ENCODE measurements at regions not wholly inside any gene's neighbourhood (a gene's known extent, or its start where the extent isn't known, plus 50 kb on each side); places are given as distances from the start of the nearest gene placed in this dataset.
A peak's percentile ranks its signal among the peaks of the same experiment; 100 is the strongest.
"Not testable (repeated sequence)": the region's sequence is repeated elsewhere in the genome, so short reads cannot be mapped to it uniquely, and the experiment has no call there.

DNA sequence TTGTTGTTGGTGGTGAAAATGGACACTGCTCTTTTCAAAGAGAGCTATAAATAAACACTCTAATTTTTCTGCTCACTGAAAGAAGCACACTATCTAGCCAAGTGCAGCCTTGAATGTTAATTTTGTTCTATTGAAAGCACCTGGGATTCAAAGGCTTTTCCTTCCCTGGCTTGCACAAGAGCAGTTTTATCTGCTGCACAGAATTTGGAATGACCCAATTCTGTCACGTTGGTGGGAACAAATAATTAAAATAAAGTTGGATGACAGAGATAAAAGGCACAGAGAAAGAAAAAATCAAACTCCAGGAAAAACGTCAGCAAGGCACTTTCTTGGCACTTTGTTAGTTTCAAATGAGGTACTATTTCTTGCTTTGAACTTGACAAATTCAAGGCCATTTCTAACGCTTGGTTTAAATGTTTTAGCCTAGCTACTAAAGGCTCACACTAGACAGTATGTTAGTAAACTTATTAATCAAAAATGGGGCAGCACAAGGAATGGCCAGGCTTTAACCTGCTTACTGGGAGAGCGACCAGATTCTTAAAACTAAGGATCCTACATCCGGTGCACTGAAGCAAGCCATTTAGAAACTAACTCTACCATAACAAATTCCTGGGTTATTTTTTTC lies 145.5 kb upstream of the ARG1 start:
- no peak for DNase-seq (ENCODE audit: low read depth)

DNA sequence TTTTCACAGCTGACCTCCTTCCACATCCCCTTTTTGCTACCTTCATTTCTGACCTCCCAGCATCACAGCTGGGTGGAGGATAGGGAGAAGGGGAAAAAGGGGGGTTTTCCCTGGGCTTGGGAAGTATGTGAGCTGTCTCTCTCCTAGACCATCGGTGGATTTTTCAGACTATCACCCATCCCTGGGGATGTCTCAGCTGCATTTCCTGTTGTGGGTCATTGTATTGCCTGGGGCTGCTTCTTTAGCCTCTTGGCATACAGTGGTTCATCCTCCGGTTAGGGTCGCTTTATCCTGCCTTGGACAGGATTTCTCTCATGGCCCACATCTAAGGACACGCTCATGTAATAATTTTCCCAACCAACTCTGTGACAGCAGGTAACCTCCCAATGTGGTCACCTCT lies 142.5 kb upstream of the ARG1 start:
- no peak for DNase-seq (ENCODE audit: low read depth)

DNA sequence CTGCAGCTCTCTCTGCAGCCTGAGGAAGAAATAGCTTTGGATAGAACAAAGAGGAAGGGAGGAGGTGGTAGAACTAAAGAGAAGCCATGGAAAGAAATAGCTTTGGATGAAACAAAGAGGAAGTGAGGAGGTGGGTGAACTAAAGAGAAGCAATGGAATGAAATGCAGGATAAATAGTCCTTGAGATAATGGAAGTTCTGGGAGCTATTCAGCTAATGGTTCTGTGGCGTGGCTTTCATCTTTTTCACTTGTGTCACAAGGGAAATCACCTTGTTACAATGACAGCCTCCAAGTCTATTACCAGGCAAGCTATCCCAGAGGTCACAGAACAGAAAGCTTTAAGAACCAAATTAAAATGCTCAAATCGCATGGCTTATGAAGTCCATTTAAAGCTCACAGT lies 141.3 kb upstream of the ARG1 start:
- DNase-seq (ENCODE audit: low read depth), result no peak

DNA sequence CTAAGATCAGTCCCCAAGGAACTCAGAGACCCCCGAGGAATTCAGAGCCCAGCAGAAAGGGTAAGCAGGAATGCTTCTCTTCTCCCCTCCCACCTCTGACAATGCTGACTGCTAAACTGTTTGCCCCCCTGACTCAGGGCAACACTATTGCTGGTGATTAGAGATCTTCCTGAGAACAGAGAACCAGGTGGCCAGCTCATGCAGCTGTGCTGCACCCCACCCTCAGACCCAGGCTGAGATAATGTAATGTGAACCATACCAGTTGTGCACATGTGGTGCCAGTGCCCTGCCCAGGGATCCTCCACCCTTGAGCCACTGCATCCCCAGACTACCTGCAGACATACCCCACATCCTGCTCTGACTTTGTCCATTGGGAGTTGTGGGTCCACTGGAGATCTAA lies 139.1 kb upstream of the ARG1 start:
- DNase-seq (ENCODE audit: low read depth), result no peak

DNA sequence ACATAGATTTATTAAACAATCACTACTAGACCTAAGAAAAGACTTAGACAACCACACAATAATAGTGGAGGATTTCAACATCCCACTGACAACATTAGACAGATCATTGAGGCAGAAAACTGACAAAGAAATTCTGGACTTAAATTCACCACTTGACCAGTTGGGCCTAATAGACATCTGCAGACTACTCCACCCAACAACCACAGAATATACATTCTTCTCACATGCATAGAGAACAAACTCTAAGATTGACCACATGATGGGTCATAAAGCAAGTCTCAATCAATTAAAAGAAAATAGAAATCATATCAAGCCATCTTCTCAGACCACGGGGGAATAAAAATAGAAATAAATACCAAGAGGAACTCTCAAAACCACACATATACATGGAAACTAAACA lies 136.7 kb upstream of the ARG1 start:
- no peak for DNase-seq (ENCODE audit: low read depth)

DNA sequence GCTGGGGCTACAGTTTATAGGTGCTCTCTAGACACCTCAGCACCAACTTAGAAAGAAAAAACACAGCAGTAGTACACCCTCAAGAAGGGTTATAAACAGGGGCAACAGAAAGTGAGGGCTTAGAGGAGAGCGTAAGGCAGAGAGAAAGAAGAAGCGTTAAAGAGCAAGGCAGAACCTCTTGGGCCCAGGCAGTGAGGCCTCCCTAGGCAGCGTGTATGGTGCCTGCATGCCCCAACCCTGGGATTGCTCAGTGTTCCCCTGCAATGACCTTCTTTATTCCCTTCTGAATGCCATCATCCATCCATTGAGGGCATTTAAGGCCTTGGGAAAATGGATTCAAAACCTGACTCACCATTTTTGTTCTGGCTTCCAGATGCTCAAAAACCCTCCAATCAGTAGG lies 130.0 kb upstream of the ARG1 start:
- no peak for DNase-seq (ENCODE audit: low read depth)

DNA sequence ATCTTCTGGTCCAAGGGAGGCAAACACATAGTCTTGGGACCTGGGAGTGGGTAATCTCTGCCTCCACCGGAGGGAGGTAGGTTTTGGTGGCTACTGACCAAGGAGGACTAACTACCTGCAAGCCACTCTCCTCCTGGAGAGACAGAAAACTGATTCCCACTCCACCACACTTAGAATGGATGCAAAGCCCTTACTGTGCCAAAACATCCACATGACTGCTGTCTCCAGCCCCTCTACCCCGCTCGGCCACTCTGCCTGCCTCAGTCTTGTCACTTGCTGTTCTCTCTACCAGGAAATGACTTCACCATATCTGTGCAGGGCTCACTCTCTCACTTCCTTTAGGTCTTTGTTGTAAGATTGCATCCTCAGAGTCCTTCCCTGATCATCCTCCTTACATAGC lies 129.5 kb upstream of the ARG1 start:
- DNase-seq (ENCODE audit: low read depth), result no peak

DNA sequence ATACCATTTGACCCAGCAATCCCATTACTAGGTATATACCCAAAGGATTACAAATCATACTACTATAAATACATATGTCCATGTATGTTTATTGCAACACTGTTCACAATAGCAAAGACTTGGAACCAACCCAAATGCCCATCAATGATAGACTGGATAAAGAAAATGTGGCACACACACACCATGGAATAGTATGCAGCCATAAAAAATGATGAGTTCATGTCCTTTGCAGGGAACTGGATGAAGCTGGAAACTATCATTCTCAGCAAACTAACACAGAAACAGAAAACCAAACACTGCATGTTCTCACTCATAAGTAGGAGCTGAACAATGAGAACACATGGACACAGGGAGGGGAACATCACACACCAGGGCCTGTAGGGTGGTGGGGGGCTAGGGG lies 127.7 kb upstream of the ARG1 start:
- DNase-seq (ENCODE audit: low read depth), result not testable (repeated sequence)

DNA sequence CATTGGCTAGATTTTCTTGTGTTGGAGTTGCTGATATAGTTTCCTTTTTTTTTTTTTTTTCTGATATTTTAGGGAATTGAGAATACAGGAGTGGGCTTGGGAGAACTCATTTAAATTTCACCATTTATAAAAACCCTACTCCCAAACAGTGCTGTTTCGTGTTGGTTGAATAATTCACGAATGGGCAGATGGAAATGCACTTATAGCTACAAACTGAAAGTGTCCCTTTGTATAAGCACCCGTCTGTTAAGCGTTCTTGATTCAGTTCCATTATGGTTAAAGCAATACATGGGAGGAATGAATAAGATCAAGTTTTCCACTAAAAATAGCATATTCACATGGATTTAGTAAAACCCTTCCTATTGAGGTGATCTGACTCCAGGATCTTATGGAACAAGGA lies 122.2 kb upstream of the ARG1 start:
- no peak for DNase-seq (ENCODE audit: low read depth)

DNA sequence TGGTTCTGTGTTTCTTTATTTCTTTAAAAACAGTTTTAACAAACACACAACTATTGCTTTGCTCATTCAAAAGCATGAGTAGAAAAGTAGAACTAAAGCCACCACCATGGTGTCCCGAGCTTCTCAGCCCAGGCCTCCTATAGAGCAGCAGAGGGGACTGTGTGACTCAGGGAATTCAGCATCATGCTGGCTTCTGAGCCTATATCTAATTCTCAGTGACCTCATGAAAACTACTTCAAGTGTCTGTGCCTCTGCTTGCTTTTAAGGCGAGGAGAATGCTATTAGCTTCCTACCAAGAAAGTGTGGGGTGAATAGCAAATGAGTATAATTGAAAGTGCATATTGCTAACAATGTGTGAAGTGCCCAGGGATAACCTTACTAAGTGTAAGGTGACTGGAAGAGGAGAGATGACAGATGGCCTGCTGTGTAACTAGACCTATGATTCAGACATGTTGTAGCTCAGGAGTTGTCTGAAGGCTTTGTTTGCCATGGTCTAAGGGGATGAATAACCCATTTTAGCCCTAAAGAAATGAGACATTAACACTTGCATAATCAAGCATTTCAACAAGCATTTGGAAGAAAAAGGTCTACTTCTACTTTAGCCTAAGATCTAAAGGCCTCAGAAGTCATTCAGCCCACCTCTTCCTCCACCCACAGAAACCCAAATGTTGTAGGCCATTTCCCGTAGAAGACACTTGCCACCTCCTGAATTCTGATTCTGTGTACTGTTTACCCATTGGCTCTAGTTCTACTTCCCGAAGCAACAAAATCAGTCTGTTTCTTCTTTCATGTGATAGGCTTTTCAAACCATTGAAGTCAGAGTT lies 121.5 kb upstream of the ARG1 start:
- DNase-seq (ENCODE audit: low read depth), result no peak

DNA sequence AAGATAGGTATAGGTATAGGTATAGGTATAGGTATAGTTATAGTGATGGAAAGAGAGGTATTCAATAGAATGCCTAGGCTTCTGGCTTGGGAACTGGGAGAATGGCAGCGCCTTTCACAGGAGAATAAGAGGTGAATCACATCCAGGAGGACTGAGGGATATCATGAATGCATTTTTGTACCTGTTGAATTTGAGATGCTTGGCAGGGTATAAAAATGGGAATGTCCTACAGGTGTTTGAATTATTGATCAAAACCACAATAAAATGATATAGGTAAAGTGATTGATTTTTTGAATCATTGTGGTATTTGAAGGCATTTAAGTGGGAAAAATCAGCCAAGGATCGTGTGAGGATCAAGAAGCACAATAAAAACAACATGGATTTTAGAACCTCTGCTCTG lies 119.2 kb upstream of the ARG1 start:
- no peak for DNase-seq (ENCODE audit: low read depth)

DNA sequence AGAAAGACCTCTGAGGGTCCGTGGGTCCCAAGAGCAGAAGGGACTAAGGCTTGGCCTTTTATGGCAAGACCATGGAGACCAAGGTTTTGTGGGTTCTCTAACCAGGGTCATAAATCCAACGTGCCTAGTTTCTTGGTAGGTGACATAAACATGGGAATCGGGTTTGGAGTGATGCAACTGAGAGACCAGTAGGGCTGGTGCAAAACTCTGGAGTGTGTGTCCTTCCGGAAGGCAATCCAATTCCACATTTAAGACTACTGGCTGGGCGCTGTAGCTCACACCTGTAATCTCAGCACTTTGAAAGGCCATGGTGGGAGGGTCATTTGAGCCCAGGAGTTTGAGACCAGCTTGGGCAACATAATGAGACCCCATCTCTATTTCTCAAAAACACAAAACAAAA lies 116.5 kb upstream of the ARG1 start:
- DNase-seq (ENCODE audit: low read depth), result no peak

DNA sequence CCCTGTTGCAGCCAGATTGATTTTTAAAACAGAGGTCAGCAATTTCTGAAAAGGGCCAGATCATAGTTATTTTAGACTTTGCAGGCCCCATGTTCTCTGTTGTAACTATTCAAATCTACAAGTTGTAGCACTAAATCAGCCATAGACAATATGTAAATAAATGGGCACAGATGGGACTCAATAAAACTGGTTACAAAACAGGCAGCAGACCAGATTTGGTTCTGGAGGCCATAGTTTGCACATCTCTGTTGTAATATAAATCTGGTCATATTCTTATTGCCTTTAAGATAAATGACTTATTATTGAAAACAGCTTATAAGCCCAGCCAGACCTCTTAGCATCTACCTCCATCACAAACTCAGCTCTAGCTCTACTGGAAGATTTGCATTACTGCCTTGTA lies 114.0 kb upstream of the ARG1 start:
- DNase-seq (ENCODE audit: low read depth), result no peak

DNA sequence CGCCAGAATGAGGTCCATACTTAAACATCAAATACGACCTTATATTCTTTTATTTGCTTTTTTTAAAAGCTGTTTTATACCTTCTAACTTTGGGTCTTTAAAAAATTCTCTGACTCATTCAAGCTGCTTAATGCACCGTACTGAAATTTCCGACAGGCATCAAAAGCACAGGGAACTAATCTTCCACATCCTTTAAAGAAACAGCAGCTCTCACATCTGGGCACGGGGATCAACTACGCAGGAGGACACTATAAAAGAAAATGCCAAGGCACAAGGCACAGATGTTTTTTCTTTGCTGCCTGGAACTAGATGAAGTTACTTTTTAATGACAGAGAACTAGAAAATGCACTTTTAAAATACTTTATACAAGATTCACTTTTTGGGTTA lies 112.4 kb upstream of the ARG1 start:
- DNase-seq (ENCODE audit: low read depth), result no peak

DNA sequence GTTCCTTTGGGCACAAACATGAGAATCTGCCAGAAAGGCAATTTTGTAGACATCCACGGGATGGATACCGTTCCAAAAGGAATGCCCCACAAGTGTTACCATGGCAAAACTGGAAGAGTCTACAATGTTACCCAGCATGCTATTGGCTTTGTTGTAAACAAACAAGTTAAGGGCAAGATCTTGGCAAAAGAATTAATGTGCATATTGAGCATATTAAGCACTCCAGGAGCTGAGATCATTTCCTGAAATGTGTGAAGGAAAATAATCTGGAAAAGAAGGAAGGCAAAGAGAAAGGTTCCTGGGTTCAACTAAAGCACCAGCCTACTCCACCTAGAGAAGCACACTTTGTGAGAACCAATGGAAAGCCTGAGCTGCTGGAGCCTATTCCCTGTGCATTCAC lies 103.9 kb upstream of the ARG1 start:
- DNase-seq (ENCODE audit: low read depth), result no peak

DNA sequence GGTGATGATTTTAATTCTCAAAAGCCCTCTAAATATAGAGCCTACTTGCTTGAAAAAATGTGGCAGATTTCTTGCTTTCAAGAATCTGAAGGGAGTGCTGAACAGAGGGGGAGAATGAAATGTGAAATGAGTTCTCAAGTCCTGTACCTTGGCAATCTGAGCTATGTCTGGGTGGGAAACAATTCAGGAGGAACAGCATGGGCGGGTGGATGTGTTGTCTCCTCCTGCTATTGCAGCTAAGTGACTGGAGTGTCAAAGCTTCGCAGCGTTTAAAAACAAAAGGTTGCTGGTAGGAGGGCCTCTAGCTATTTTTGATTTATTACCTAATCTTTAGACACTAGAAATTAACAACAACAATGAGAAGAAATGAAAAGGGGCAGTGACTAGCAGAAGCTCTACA lies 102.5 kb upstream of the ARG1 start:
- no peak for DNase-seq (ENCODE audit: low read depth)

DNA sequence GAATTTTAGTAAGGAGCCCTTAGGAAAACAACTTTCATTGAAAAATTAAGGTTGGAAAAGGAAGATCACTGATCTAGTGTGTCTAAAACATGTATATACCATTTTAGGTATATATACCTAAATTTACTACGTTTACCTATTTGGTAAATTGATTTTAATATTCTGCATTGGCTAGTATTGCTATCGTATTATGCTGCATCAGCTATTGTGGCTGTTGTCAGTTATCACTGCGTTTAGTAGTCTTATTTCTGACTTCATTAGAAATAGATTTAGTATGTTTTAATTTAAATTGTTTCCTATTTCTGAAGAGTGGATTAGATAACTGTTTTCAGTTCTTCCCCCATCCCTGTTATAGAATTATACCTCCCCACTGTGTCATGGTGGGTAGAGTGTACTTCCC lies 101.7 kb upstream of the ARG1 start:
- no peak for DNase-seq (ENCODE audit: low read depth)

DNA sequence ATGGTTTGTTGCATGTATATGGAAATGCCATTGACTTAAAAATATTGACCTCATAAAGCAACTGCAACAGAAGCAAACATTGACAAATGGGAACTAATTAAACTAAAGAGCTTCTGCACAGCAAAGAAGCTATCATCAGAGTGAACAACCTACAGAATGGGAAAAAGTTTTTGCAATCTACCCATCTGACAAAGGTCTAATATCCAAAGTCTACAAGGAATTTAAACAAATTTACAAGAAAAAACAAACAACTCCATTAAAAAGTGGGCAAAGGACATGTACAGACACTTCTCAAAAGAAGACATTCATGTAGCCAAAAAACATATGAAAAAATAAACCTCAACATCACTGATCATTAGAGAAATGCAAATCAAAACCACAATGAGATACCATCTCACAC lies 99.7 kb upstream of the ARG1 start:
- DNase-seq (ENCODE audit: low read depth), result not testable (repeated sequence)

DNA sequence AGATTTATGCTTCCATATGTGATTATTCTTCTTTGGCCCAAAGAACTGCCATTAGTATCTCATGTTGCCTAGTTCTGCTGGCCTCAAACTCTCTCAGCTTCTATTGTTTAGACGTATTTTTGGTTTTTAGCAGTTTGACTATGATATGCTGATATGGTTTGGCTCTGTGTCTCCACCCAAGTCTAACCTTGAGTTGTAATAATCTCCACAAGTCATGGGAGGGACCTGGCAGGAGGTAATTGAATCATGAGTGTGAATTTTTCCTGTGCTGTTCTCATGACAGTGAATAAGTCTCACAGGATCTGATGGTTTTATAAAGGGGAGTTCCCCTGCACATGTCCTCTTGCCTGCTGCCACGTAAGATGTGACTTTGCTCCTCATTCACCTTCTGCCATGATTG lies 96.7 kb upstream of the ARG1 start:
- no peak for DNase-seq (ENCODE audit: low read depth)

DNA sequence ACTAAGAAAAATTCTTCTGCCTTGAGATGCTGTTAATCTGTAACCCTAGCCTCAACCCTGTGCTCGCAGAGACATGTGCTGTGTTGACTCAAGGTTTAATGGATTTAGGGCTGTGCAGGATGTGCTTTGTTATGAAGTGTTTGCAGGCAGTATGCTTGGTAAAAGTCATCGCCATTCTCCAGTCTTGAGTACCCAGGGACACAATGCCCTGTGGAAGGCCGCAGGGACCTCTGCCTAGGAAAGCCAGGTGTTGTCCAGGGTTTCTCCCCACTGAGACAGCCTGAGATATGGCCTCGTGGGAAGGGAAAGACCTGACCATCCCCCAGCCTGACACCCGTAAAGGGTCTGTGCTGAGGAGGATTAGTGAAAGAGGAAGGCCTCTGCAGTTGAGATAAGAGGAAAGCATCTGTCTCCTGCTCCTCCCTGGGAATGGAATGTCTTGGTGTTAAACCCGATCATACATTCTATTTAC lies 94.2 kb upstream of the ARG1 start:
- not testable (repeated sequence) for DNase-seq (ENCODE audit: low read depth)

DNA sequence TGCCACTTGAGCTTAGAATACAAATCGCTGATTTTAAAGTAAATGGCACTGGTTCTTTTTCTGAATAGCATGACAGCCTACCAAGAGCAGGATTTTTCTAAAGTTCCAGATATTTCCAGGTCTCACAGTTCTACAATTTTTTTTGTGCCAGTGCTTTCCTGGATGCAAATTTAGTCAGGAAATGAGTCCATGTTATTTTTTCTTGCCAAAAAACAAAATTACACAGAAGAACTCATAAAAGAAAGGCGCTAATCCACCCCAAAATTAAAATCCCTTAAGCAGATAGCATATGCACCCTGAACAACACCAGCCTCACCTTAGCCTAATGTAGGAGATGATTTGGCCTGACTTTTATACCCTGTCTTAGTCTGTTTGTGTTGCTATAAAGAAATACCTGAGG lies 86.4 kb upstream of the ARG1 start:
- no peak for DNase-seq (ENCODE audit: low read depth)

DNA sequence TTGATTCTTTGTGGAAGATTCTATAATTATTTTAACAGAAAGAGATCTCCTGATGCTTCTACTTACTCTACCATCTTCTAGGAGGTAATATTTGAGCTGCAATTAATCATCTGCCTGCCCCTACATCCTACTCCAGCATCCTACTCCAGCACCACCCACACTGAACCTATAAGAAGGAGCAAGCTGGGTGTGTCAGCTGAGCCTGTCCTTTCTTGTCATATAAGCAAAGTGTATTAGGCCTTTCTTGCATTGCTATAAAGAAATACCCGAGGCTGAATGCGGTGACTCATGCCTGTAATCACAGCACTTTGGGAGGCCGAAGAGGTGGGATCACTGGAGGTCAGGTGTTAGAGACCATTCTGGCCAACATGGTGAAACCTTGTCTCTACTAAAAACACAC lies 84.2 kb upstream of the ARG1 start:
- DNase-seq (ENCODE audit: low read depth), result peak; percentile 1

DNA sequence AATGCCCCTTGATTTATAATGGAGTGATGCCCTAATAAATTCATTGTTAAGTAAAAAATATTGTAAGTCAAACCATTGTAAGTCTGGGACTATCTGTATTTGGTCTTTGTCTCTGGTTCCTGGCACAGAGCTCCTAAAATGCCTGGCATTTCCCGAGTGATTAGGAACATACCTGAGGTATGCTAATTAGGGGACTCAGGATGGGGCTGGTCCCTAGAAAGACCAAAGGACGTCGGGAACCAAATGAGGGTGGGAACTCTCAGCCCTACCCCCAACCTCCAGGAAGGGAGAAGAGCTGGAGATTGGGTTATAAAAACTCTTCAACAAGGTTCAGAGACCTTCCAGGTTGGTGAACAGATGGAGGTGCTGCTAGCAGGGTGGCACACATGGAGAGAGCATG lies 82.6 kb upstream of the ARG1 start:
- DNase-seq (ENCODE audit: low read depth), result no peak
